ENCODE measurements at regions not wholly inside any gene's neighbourhood (a gene's known extent, or its start where the extent isn't known, plus 50 kb on each side); places are given as distances from the start of the nearest gene placed in this dataset.

DNA sequence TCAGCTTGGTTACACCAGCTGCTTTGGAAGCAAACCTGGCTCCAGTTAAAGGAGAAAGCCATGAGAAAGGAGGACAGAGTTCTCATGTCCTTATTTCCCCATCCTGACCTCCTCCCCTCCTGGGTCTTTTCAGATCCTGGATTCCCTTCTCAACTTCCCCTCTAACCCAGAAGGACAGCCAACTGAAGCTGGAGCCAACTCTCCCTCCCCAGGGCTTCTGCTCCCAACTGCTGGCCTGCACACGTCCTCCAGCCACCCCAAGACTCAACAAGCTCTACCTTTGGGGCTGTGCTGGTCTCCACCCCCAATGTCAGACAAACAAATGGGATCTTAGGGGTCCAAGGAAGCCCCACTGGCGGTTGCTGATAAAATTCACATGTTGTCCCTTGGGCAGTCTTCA lies 651.1 kb upstream of the TBX3 start:
- no peak for DNase-seq
- Histone ChIP-seq H4K20me1 (ENCODE audit: insufficient read depth) (no peaks in the 10 kb centered on the region), H3K4me3 (no peak overlapping the region), H3K4me2 (ENCODE audit: unreplicated experiment) (no peak overlapping the region), H3K36me3 (ENCODE audit: low read depth) (no peaks in the 10 kb centered on the region), H3K4me1 (ENCODE audit: insufficient read depth) (peaks cover 7% of the 10 kb centered on the region; the same call in 1 of the 2 replicates), H3K27me3 (replicated peaks; ENCODE audit: insufficient read depth) (no peaks in the 10 kb centered on the region), H3F3A (ENCODE audit: insufficient read depth) (peaks cover 17% of the 10 kb centered on the region), H3K27ac (no peak overlapping the region), H3K79me2 (ENCODE audit: insufficient read depth) (no peaks in the 10 kb centered on the region), H3K9me2 (ENCODE audit: insufficient read depth) (no peaks in the 10 kb centered on the region), H2AFZ (no peak overlapping the region), H3K9me3 (ENCODE audit: low read depth) (no peaks in the 10 kb centered on the region), H3K9ac (no peak overlapping the region)
- WGBS, 2 experiments (ENCODE audit: low coverage in 1 of 2, low lambda C conversion rate in 2 of 2, missing lambda C conversion rate in 2 of 2) = 100% methylated on average over 2 of the region's 2 CpGs
- TF ChIP-seq EZH2 (IDR thresholded peaks at IDR 0.05; ENCODE audit: insufficient read depth, poor library complexity, severe bottlenecking) = no peak
- TF ChIP-seq EZH2phosphoT487 (IDR thresholded peaks at IDR 0.05; ENCODE audit: insufficient read depth, low read depth) = no peak
- in situ Hi-C loops (cut with MboI) = no loop called here

- Histone ChIP-seq H3K4me3 (no peak overlapping the region), H3K9ac (no peak overlapping the region), H3K79me2 (ENCODE audit: insufficient read depth) (no peaks in the 10 kb centered on the region), H2AFZ (no peak overlapping the region), H4K20me1 (ENCODE audit: insufficient read depth) (no peaks in the 10 kb centered on the region), H3K27me3 (replicated peaks; ENCODE audit: insufficient read depth) (no peaks in the 10 kb centered on the region), H3K9me2 (ENCODE audit: insufficient read depth) (no peaks in the 10 kb centered on the region), H3K4me2 (ENCODE audit: unreplicated experiment) (no peak overlapping the region), H3K36me3 (ENCODE audit: low read depth) (no peaks in the 10 kb centered on the region), H3K9me3 (ENCODE audit: low read depth) (no peaks in the 10 kb centered on the region), H3K4me1 (ENCODE audit: insufficient read depth) (peaks cover 7% of the 10 kb centered on the region; the same call in 1 of the 2 replicates), H3K27ac (no peak overlapping the region), H3F3A (ENCODE audit: insufficient read depth) (0 out of 2 replicates have a peak, but pooled peaks cover 5% of the 10 kb centered on the region)
- in situ Hi-C loops (cut with MboI) = no loop called here
- no peak for TF ChIP-seq EZH2 (IDR thresholded peaks at IDR 0.05; ENCODE audit: insufficient read depth, poor library complexity, severe bottlenecking)
- no peak for DNase-seq
Measured at GRCh38 chr12:115332945-115333344, 649.0 kb upstream of the TBX3 start.

GRCh38 chr12:115325858-115326257 lies 641.9 kb upstream of the TBX3 start:
- 74 to 79% methylated on average over 3 of the region's 3 CpGs for WGBS, 2 experiments (ENCODE audit: low coverage in 1 of 2, low lambda C conversion rate in 2 of 2, missing lambda C conversion rate in 2 of 2)
- Histone ChIP-seq H4K20me1 (ENCODE audit: insufficient read depth) (no peaks in the 10 kb centered on the region), H2AFZ (no peak overlapping the region), H3K36me3 (ENCODE audit: low read depth) (no peaks in the 10 kb centered on the region), H3K27ac (no peak overlapping the region), H3K4me3 (no peak overlapping the region), H3K9ac (no peak overlapping the region), H3K9me2 (ENCODE audit: insufficient read depth) (no peaks in the 10 kb centered on the region), H3K4me1 (ENCODE audit: insufficient read depth) (peaks cover 24% of the 10 kb centered on the region), H3K27me3 (replicated peaks; ENCODE audit: insufficient read depth) (no peaks in the 10 kb centered on the region), H3K9me3 (ENCODE audit: low read depth) (no peaks in the 10 kb centered on the region), H3F3A (ENCODE audit: insufficient read depth) (peaks cover 26% of the 10 kb centered on the region), H3K79me2 (ENCODE audit: insufficient read depth) (no peaks in the 10 kb centered on the region), H3K4me2 (ENCODE audit: unreplicated experiment) (no peak overlapping the region)
- in situ Hi-C loops (cut with MboI) = no loop called here
- TF ChIP-seq EZH2phosphoT487 (IDR thresholded peaks at IDR 0.05; ENCODE audit: insufficient read depth, low read depth) (no peak), EZH2 (IDR thresholded peaks at IDR 0.05; ENCODE audit: insufficient read depth, poor library complexity, severe bottlenecking) (no peak)
- DNase-seq = peak; percentile 12

DNA sequence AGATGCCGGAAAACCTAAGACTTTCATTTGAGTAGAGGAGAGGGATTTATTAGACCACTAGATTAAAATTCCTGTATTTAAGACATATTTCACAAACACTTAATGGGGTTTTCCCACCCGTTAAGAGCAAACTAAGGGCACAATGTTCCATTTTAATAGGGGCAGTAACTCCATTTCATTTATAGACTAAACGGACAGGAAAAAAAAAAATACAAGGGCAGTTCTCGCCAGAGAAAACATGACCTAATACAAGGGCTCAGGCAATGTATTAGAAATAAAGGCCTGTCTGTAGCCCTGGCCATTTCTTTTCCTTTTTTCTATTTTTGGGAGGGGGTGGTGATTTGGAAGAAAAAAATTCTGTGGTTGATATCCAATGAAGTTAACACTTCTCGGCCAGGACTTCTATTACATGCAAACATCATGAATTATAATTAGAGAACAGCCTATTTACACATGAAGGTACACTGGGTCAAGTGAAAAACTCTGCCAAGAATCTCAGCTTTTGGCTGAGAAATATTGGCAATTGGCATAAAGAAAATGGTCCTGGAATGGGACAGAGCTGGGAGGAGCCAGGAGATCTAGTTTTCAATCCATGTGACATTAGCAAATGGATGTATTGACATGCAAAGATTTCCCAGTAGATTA lies 641.1 kb upstream of the TBX3 start:
- Histone ChIP-seq H3K4me2 (ENCODE audit: unreplicated experiment) (no peak overlapping the region), H3F3A (ENCODE audit: insufficient read depth) (peaks cover 26% of the 10 kb centered on the region), H3K9me2 (ENCODE audit: insufficient read depth) (no peaks in the 10 kb centered on the region), H3K79me2 (ENCODE audit: insufficient read depth) (no peaks in the 10 kb centered on the region), H3K27me3 (replicated peaks; ENCODE audit: insufficient read depth) (no peaks in the 10 kb centered on the region), H3K9ac (no peak overlapping the region), H4K20me1 (ENCODE audit: insufficient read depth) (no peaks in the 10 kb centered on the region), H3K4me1 (ENCODE audit: insufficient read depth) (peaks cover 24% of the 10 kb centered on the region), H3K9me3 (ENCODE audit: low read depth) (no peaks in the 10 kb centered on the region), H2AFZ (no peak overlapping the region), H3K27ac (no peak overlapping the region), H3K36me3 (ENCODE audit: low read depth) (no peaks in the 10 kb centered on the region), H3K4me3 (no peak overlapping the region)
- no peak for DNase-seq
- no peak for TF ChIP-seq EZH2 (IDR thresholded peaks at IDR 0.05; ENCODE audit: insufficient read depth, poor library complexity, severe bottlenecking)
- no peak for TF ChIP-seq EZH2phosphoT487 (IDR thresholded peaks at IDR 0.05; ENCODE audit: insufficient read depth, low read depth)
- in situ Hi-C loops (cut with MboI) = no loop called here
- WGBS, 2 experiments (ENCODE audit: low coverage in 1 of 2, low lambda C conversion rate in 2 of 2, missing lambda C conversion rate in 2 of 2) = 46 to 54% methylated on average over 5 of the region's 5 CpGs

All from GM23248 (cell line).